ENCODE measurements at regions not wholly inside any gene's neighbourhood (a gene's known extent, or its start where the extent isn't known, plus 50 kb on each side); places are given as distances from the start of the nearest gene placed in this dataset.

DNA sequence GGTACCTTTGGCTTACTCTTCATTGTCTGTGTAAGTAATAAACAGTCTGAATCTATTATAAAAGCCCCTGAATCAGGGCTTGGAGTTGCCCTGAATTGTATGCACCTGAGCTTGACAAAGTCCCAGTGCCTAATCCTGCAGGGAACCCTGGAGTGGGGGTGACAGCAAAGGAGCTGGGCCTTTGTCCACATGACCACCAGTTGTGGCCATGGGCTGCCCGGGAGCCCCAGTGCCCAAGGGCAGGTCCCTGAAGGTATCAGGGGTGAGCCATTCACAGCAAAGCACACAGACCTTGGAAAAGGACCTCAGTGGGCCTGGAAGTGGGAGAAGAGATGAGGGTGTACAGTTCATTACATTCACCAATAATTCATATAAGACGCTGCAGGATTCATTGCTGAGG, 94.2 kb downstream of the BANF2 start:
- Histone ChIP-seq H3K27me3 (no peaks in the 10 kb centered on the region), H3K4me1 (ENCODE audit: insufficient read depth) (no peaks in the 10 kb centered on the region), H3K9me3 (no peaks in the 10 kb centered on the region), H3K4me3 (no peak overlapping the region), H3K27ac (no peak overlapping the region), H3K36me3 (no peaks in the 10 kb centered on the region)
- TF ChIP-seq, protein P1, sequence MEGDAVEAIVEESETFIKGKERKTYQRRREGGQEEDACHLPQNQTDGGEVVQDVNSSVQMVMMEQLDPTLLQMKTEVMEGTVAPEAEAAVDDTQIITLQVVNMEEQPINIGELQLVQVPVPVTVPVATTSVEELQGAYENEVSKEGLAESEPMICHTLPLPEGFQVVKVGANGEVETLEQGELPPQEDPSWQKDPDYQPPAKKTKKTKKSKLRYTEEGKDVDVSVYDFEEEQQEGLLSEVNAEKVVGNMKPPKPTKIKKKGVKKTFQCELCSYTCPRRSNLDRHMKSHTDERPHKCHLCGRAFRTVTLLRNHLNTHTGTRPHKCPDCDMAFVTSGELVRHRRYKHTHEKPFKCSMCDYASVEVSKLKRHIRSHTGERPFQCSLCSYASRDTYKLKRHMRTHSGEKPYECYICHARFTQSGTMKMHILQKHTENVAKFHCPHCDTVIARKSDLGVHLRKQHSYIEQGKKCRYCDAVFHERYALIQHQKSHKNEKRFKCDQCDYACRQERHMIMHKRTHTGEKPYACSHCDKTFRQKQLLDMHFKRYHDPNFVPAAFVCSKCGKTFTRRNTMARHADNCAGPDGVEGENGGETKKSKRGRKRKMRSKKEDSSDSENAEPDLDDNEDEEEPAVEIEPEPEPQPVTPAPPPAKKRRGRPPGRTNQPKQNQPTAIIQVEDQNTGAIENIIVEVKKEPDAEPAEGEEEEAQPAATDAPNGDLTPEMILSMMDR (IDR thresholded peaks at IDR 0.05): no peak
- TF ChIP-seq EP300 (IDR thresholded peaks at IDR 0.05) (no peak), POLR2A (IDR thresholded peaks at IDR 0.05) (no peak)
- intact Hi-C loops (cut with DNase I): no loop called here
- WGBS, 3 donors: 70 to 100% (median 92%) methylated on average over 2 of the region's 2 CpGs
- DNase-seq: no peak

- Histone ChIP-seq H3K27ac (no peak overlapping the region), H3K36me3 (no peaks in the 10 kb centered on the region), H3K4me3 (no peak overlapping the region), H3K4me1 (ENCODE audit: insufficient read depth) (peaks cover 2% of the 10 kb centered on the region), H3K27me3 (no peaks in the 10 kb centered on the region), H3K9me3 (no peaks in the 10 kb centered on the region)
- intact Hi-C loops (cut with DNase I): no loop called here
- no peak for DNase-seq
- 79 to 81% (median 79%) methylated on average over 4 of the region's 4 CpGs for WGBS, 3 donors
- TF ChIP-seq POLR2A (IDR thresholded peaks at IDR 0.05): no peak
- TF ChIP-seq EP300 (IDR thresholded peaks at IDR 0.05): no peak
- TF ChIP-seq, protein P1 (IDR thresholded peaks at IDR 0.05): no peak
Observed at GRCh38 chr20:17790296-17790695, 90.5 kb downstream of the BANF2 start.

DNA sequence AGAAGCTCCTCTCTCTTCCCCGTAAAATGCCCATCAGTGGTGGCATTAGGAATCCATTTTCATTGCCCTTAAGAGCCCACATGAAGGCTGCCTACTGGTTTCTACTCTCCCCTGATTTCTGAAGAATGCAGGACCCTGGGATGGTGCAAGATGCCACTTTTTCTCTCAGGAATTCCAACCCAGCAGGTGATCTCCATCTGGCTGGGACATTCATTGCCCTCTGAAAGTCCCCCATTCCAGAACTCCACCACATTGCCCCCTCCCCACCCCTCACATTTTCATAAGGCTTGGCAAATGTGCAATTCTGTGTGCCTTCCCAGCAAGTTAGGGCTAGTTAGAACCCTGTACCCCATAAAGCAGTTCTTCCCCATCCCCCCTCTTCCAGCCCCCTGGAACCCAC, 88.0 kb downstream of the BANF2 start:
- TF ChIP-seq EP300 (IDR thresholded peaks at IDR 0.05) (no peak), POLR2A (IDR thresholded peaks at IDR 0.05) (no peak)
- TF ChIP-seq, protein P1 (IDR thresholded peaks at IDR 0.05): no peak
- 93 to 96% (median 95%) methylated on average over 1 of the region's 1 CpG for WGBS, 3 donors
- intact Hi-C loops (cut with DNase I): loop anchor here in 1 of 4 donors (10.0 kb wide), 1 partner anchor 87 kb away; no protein-coding TSS in a partner anchor
- H3K27me3 ChIP-seq: no peaks in the 10 kb centered on the region
- no peak for DNase-seq
- no peak overlapping the region for H3K4me3 ChIP-seq
- peaks cover 2% of the 10 kb centered on the region for H3K4me1 ChIP-seq (ENCODE audit: insufficient read depth)
- no peaks in the 10 kb centered on the region for H3K9me3 ChIP-seq
- no peaks in the 10 kb centered on the region for H3K36me3 ChIP-seq
- no peak overlapping the region for H3K27ac ChIP-seq

GRCh38 chr20:17786221-17786718, 86.5 kb downstream of the BANF2 start:
- H3K27ac ChIP-seq: peak overlapping the region in 1 of 2 donors; percentile 83

More at GRCh38 chr20:17786221-17786718, 86.5 kb downstream of the BANF2 start:
- DNase-seq: peak; percentile 51 to 69 (median 64)
- Histone ChIP-seq H3K36me3 (no peaks in the 10 kb centered on the region), H3K27me3 (no peaks in the 10 kb centered on the region), H3K9me3 (no peaks in the 10 kb centered on the region), H3K4me3 (no peak overlapping the region), H3K4me1 (ENCODE audit: insufficient read depth) (peaks cover 2% of the 10 kb centered on the region)
- 8 to 10% (median 8%) methylated on average over 11 of the region's 11 CpGs for WGBS, 3 donors
- intact Hi-C loops (cut with DNase I): loop anchor here in 1 of 4 donors (10.0 kb wide), 1 partner anchor 89 kb away; no protein-coding TSS in a partner anchor
- TF ChIP-seq POLR2A (IDR thresholded peaks at IDR 0.05) (no peak), EP300 (IDR thresholded peaks at IDR 0.05) (no peak)
- TF ChIP-seq, protein P1 (IDR thresholded peaks at IDR 0.05): no peak
